ENCODE measurements at regions not wholly inside any gene's neighbourhood (a gene's known extent, or its start where the extent isn't known, plus 50 kb on each side); places are given as distances from the start of the nearest gene placed in this dataset.
A peak's percentile ranks its signal among the peaks of the same experiment; 100 is the strongest.

DNA sequence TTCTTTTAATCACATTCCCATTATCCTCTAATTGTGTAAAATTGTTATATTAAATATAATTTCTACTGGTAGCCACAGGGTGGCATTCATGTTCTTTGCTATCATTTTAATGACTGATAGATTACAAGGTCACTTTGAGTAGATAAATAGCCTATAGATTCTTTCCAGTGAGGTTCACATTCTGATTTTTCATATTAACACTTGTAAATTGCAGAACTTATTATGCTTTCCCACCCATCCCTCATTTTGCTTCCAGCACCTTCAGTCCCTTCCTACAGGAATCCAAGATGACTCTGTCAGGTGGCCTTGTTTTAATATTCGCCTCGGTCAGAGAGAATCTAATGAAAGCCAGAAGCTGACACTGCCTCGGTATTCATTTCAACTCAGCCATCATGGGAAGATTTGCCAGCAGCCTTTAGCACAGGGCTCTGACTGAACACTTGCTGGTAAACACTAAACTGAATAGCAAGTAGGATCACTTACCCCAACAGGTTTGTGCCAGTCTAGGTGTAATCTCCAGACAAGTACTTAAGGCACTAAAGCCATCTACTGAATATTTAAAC is 101.2 kb upstream of the FSHR start:
- peak; percentile 62 for DNase-seq (ENCODE audit: low read depth)

DNA sequence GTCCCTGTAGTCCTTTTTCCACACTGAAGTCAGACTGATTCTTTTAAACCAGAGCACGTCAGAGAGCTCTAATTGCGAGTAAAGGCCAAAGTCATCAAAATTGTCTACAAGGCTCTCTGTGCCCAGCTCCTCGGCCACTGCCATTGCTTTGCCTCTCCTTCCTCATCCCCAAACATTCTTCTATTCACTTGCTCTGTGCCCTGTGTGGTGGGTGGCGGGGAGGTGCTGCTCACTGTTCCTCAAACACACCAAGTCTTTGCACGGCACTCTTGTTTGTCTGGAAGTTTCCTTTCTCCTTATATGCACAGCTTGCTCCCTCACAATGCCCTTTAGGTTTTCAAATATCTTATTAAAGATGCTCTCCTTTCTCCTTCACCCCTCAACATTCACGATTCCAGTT is 100.1 kb upstream of the FSHR start:
- no peak for DNase-seq (ENCODE audit: low read depth)

DNA sequence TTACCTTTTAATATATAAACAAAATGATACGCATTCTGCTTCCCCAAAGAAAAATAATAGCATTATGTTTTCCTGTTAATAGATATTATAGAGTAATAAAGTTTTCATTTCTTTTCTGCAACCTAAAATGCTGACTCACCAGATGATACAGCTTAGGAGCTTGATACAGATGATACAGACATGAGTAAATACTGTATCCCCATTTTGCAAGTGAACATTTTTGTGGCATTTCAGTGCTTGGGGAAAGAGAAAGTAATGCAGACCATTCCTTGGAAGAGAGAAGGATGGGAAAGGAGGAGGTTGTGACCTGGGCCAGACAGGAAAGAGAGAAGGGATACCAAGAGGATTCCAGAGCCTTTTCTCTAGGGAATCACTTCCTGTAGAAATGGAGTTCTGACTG is 97.5 kb upstream of the FSHR start:
- peak; percentile 69 for DNase-seq (ENCODE audit: low read depth)

DNA sequence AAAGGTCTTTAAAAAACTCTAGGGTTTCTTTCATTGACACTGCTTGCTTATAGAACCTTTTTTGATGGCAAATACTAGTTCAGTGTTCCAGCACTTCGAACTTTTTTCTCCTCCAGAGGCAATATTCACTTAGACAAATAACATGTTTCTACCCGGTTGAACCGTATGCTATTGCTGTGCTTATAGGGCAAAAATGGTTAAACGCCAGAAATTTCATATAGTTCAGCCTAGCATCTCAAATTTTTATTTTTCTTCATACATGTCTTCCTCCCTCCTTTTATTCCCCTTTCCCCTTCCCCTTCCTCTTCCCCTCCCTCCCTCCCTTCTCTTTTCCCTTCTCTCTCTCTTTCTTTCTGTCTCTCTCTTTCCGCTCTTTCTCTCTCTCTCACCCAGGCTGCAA is 96.9 kb upstream of the FSHR start:
- DNase-seq (ENCODE audit: low read depth) = no peak

GRCh38 chr2:49248506-49248905 is 94.2 kb upstream of the FSHR start:
- DNase-seq (ENCODE audit: low read depth) = peak; percentile 96

- peak; percentile 27 for DNase-seq (ENCODE audit: low read depth)
Measured at GRCh38 chr2:49241991-49242390, 87.7 kb upstream of the FSHR start.

GRCh38 chr2:49241501-49241900 is 87.2 kb upstream of the FSHR start:
- peak; percentile 51 for DNase-seq (ENCODE audit: low read depth)

- peak; percentile 91 for DNase-seq (ENCODE audit: low read depth)
Measured at GRCh38 chr2:49240608-49241007, 86.3 kb upstream of the FSHR start.

DNA sequence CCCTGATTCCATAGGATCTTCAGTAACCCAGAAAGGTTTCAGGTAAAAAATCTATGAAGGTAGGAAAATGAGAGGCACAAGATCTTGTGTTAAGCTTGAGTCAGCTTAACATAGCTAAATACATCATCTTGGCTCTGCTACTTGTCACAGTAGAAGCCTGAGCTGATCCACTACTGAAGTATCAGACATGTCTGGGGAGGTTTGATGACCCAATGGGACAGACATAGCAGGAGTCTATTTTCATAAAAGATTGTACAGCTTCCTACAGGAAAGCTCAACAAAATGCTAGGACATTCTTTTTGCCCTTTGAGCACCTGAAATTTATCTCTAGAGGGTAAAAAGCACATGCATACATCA is 84.3 kb upstream of the FSHR start:
- DNase-seq (ENCODE audit: low read depth) = no peak

DNA sequence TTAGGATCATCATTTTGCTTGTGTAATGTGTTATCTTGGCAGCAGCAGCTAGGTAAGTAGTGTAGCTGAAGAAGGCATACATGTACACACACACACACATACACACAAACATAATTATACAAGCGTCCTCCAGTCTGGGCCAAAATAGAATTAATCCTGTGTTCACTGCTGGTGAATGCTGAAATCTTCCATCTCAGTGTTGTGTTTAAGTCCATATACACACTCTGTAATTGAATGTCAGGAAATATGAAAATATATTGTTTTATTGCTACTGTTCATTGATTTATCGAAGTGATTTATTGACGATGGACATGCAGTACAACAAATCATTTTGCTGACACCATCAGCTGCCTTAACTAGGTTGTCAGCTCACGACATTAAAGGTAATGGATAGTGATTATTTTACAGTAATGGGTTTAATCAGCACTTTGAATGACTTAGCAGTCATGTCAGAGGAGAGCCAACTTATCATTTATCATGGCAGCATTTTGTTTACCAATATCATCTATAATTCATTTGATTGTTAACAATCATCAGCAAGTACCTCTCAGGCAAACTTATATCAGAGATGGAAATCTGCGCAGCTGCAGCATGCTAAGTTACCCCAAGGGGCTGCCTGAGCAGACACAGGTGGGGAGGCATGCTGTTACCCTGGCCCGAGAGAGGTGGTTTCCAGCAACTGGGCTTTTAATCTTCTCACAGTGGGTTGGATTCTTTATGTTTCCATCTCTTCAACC is 83.7 kb upstream of the FSHR start:
- DNase-seq (ENCODE audit: low read depth) = no peak

DNA sequence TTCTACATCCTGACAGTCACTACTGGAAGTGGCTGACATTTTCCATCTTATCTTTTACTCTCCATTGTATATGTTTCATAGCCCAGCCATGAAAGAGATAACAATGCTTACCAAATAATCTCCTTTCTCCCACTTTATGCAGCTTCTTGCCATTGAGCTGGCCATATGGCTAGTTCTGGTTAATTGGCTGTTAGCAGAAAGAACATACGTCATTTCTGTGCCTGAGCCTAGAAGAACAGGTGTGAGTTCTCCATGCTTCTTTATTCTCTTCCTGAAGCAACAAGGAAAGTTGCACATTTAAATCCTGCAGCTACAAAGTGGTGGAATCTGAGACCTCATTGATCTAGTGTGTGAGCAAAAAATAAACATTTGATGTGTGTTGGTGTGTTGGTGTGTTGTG is 82.0 kb upstream of the FSHR start:
- DNase-seq (ENCODE audit: low read depth) = no peak

DNA sequence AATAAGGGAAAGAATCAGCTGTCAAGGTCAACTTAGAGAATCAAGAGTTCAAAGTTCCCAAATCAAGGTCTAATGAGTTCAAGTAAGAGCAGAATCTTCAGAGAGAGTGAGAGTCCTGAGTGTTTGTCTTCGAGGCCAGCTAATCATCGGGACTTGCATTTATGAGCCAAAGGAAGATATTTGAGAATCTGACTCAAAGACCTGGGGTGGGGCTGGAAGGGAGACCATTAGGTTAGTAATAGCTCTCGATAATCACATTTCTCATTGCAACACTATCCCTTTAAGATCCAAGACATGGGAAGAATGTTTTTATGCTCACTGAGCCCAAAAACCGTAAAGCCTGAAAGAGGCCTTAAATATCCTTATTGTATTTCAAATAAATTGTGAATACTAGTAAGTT is 72.0 kb upstream of the FSHR start:
- no peak for DNase-seq (ENCODE audit: low read depth)

DNA sequence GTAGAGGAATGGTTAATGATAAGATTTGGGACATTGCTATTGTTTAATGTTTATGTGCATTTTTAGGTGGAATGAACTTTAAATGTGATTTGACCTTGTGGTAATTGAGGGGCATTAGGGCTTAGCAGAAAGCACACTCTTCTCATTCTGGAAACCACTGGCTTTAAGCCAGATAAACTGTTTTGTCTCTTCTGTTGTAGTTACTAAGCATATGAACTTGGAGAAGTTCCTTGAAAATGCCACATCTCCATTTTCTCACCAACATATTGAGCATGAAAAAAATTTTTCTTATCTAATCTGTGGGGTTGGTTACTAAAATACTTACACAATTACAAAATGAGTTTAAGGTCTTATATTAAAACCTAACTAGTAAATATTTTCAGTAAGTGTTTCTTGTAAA is 70.8 kb upstream of the FSHR start:
- peak; percentile 58 for DNase-seq (ENCODE audit: low read depth)

DNA sequence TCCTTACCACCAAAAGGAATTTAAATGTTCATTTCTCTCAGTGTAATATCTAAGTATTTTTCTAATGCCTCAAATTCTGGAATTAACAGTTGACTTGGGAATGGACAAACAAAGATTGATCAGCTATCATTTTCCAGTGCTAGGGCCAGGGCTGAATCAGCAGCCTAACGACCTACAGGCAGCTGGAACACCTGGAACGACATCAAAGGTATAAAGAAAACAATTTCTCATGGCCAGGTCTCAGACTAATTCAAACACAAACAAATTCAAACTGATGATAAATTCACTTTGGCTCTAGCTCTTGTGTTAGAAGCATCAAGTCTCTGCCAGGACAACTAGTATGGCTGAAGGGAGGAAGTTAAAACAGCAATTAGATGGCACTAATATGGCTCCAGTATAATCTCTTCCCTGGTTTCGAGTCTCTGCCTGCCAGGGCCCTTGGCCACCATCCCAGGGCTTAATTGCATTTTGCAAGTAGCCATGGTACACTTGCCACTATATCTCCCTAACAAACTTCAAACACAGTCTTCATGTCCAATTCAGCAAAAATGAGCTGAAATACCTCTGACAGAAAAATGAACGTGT is 70.2 kb upstream of the FSHR start:
- DNase-seq (ENCODE audit: low read depth) = no peak

DNA sequence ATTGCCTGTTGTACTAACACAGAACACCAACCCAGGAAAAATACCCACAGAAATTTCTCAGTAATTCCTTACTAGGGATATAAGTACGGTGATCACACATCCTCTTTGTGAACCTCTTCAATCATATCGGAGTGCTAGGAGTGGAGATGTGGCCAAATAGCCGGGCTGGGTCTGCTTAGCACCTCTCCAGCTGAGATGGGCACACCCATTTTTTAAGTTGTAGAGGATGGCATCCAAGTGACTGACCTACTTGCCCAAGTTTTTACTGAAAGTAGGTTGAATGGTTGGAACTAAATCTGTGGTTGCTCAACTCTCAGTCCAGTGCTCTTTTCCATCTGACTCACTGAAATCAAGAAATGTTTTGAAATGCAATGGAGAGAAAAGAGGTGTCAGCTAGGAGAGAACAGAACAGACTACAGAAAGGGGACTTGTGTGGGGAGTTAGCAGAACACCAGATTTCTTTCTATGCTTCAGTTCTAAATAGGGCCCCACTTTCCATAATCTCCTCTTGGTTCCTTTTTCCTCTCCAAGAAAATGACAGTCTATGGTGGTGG is 68.7 kb upstream of the FSHR start:
- DNase-seq (ENCODE audit: low read depth) = no peak

GRCh38 chr2:49219741-49220140 is 65.4 kb upstream of the FSHR start:
- DNase-seq (ENCODE audit: low read depth) = no peak

GRCh38 chr2:49210191-49210590 is 55.9 kb upstream of the FSHR start:
- no peak for DNase-seq (ENCODE audit: low read depth)

GRCh38 chr2:49207204-49207603 is 52.9 kb upstream of the FSHR start:
- no peak for DNase-seq (ENCODE audit: low read depth)

Data from renal cortical epithelial cell (primary cell).